BLaER1 treated with 17β-estradiol and CSF1 and Interleukin-3, amounts not matched to agents 10 nM and 100 nM (cell line): ENCODE measurements at regions not wholly inside any gene's neighbourhood (a gene's known extent, or its start where the extent isn't known, plus 50 kb on each side); places are given as distances from the start of the nearest gene placed in this dataset.

Source experiments
- H3K27ac ChIP-seq, 11 experiments: shearing (Covaris generic); formaldehyde crosslinking; 2 replicates each; pipeline ENCODE4 v1.8.1; 2022
- H3K27me3 ChIP-seq, 11 experiments: shearing (Covaris generic); formaldehyde crosslinking; 2 replicates each; pipeline ENCODE4 v1.8.1; 2022
- H3K36me3 ChIP-seq, 11 experiments: shearing (Covaris generic); formaldehyde crosslinking; 2 replicates each; pipeline ENCODE4 v1.8.1; 2022
- H3K4me1 ChIP-seq, 10 experiments: shearing (Covaris generic); formaldehyde crosslinking; 2 replicates each; pipeline ENCODE4 v1.8.1; 2022
- H3K4me2 ChIP-seq, 11 experiments: shearing (Covaris generic); formaldehyde crosslinking; 2 replicates each; pipeline ENCODE4 v1.8.1; 2022
- H3K4me3 ChIP-seq, 10 experiments: shearing (Covaris generic); formaldehyde crosslinking; 2 replicates each; pipeline ENCODE4 v1.8.1; 2022
- H3K9ac ChIP-seq, 11 experiments: shearing (Covaris generic); formaldehyde crosslinking; 2 replicates each; pipeline ENCODE4 v1.8.1; 2022
- H3K9me3 ChIP-seq, 11 experiments: shearing (Covaris generic); formaldehyde crosslinking; replicated peaks in 1 of 11; 2 replicates each; pipeline ENCODE4 v1.8.1; 2022
- H4K20me1 ChIP-seq, 11 experiments: shearing (Covaris generic); formaldehyde crosslinking; 2 replicates each; pipeline ENCODE4 v1.8.1; 2022
- Cebpa-rat ChIP-seq, 11 experiments: shearing (Covaris generic); IDR thresholded peaks; 2 replicates each; pipeline ENCODE4 v1.8.1; 2022

GRCh38 chr2:120852200-120852815 is 116.6 kb downstream of the GLI2 start:
- Histone ChIP-seq H4K20me1 (no peaks in the 10 kb centered on the region), H3K36me3 (no peaks in the 10 kb centered on the region), H3K4me1 (peaks cover 0 to 34% (median 25%) of the 10 kb centered on the region in 10 experiments; a peak in 16 of 20 replicates), H3K4me2 (no peak overlapping the region), H3K9ac (no peak overlapping the region), H3K27me3 (no peaks in the 10 kb centered on the region), H3K4me3 (no peak overlapping the region), H3K27ac (no peak overlapping the region), H3K9me3 (peaks cover 6 to 23% (median 18%) of the 10 kb centered on the region in 11 experiments; a peak in 21 of 22 replicates)
- TF ChIP-seq Cebpa-rat (IDR thresholded peaks at IDR 0.05) = no peak

GRCh38 chr2:120853306-120854013 is 117.8 kb downstream of the GLI2 start:
- H4K20me1 ChIP-seq = no peaks in the 10 kb centered on the region
- H3K9ac ChIP-seq = no peak overlapping the region
- H3K4me2 ChIP-seq = peak overlapping the region in 2 of 11 experiments; percentile 64 to 78; a peak in 3 of 22 replicates
- H3K4me3 ChIP-seq = no peak overlapping the region
- H3K9me3 ChIP-seq = peaks cover 6 to 20% (median 16%) of the 10 kb centered on the region in 11 experiments; a peak in 21 of 22 replicates
- TF ChIP-seq Cebpa-rat (IDR thresholded peaks at IDR 0.05) = no peak
- no peaks in the 10 kb centered on the region for H3K27me3 ChIP-seq
- H3K27ac ChIP-seq = no peak overlapping the region
- H3K36me3 ChIP-seq = no peaks in the 10 kb centered on the region
- peaks cover 0 to 34% (median 25%) of the 10 kb centered on the region in 10 experiments; a peak in 16 of 20 replicates for H3K4me1 ChIP-seq

GRCh38 chr2:120854014-120854620 is 118.4 kb downstream of the GLI2 start:
- Histone ChIP-seq H3K9me3 (peaks cover 5 to 15% (median 10%) of the 10 kb centered on the region in 11 experiments; a peak in 21 of 22 replicates), H3K9ac (no peak overlapping the region), H3K27ac (no peak overlapping the region), H4K20me1 (no peaks in the 10 kb centered on the region), H3K4me2 (peak overlapping the region in 8 of 11 experiments; percentile 33 to 80 (median 64); a peak in 14 of 22 replicates), H3K4me1 (peaks cover 0 to 34% (median 25%) of the 10 kb centered on the region in 10 experiments; a peak in 16 of 20 replicates), H3K4me3 (no peak overlapping the region), H3K36me3 (no peaks in the 10 kb centered on the region), H3K27me3 (no peaks in the 10 kb centered on the region)
- TF ChIP-seq Cebpa-rat (IDR thresholded peaks at IDR 0.05) = no peak

- no peak overlapping the region for H3K4me3 ChIP-seq
- no peak for TF ChIP-seq Cebpa-rat (IDR thresholded peaks at IDR 0.05)
- no peaks in the 10 kb centered on the region for H3K36me3 ChIP-seq
- peaks cover 0 to 34% (median 25%) of the 10 kb centered on the region in 10 experiments; a peak in 16 of 20 replicates for H3K4me1 ChIP-seq
- H3K27ac ChIP-seq = no peak overlapping the region
- peaks cover 0 to 7% (median 2%) of the 10 kb centered on the region in 11 experiments; a peak in 12 of 22 replicates for H3K9me3 ChIP-seq
- no peaks in the 10 kb centered on the region for H3K27me3 ChIP-seq
- peak overlapping the region in 9 of 11 experiments; percentile 15 to 80 (median 64); a peak in 16 of 22 replicates for H3K4me2 ChIP-seq
- no peak overlapping the region for H3K9ac ChIP-seq
- no peaks in the 10 kb centered on the region for H4K20me1 ChIP-seq
Observed at GRCh38 chr2:120854766-120855530, 119.3 kb downstream of the GLI2 start.

GRCh38 chr2:120855855-120856405 is 120.3 kb downstream of the GLI2 start:
- H3K4me2 ChIP-seq = peak overlapping the region in 9 of 11 experiments; percentile 15 to 80 (median 64); a peak in 17 of 22 replicates
- H3K36me3 ChIP-seq = no peaks in the 10 kb centered on the region
- peaks cover 0 to 34% (median 25%) of the 10 kb centered on the region in 10 experiments; a peak in 16 of 20 replicates for H3K4me1 ChIP-seq
- H3K9ac ChIP-seq = no peak overlapping the region
- H3K4me3 ChIP-seq = no peak overlapping the region
- no peaks in the 10 kb centered on the region for H4K20me1 ChIP-seq
- no peak for TF ChIP-seq Cebpa-rat (IDR thresholded peaks at IDR 0.05)
- H3K27ac ChIP-seq = no peak overlapping the region
- H3K9me3 ChIP-seq = no peaks in the 10 kb centered on the region
- no peaks in the 10 kb centered on the region for H3K27me3 ChIP-seq

GRCh38 chr2:120856421-120856862 is 120.8 kb downstream of the GLI2 start:
- Histone ChIP-seq H4K20me1 (no peaks in the 10 kb centered on the region), H3K4me1 (peaks cover 0 to 34% (median 25%) of the 10 kb centered on the region in 10 experiments; a peak in 16 of 20 replicates), H3K4me2 (peak overlapping the region in 8 of 11 experiments; percentile 33 to 80 (median 64); a peak in 11 of 22 replicates), H3K9ac (no peak overlapping the region), H3K4me3 (no peak overlapping the region), H3K27ac (no peak overlapping the region), H3K36me3 (no peaks in the 10 kb centered on the region), H3K9me3 (no peaks in the 10 kb centered on the region), H3K27me3 (no peaks in the 10 kb centered on the region)
- TF ChIP-seq Cebpa-rat (IDR thresholded peaks at IDR 0.05) = no peak

- TF ChIP-seq Cebpa-rat (IDR thresholded peaks at IDR 0.05) = no peak
- Histone ChIP-seq H4K20me1 (no peaks in the 10 kb centered on the region; a peak in 1 of 22 replicates), H3K36me3 (no peaks in the 10 kb centered on the region), H3K4me2 (no peak overlapping the region), H3K4me3 (no peak overlapping the region), H3K9ac (no peak overlapping the region), H3K9me3 (no peaks in the 10 kb centered on the region), H3K27me3 (no peaks in the 10 kb centered on the region), H3K4me1 (peaks cover 0 to 34% (median 25%) of the 10 kb centered on the region in 10 experiments; a peak in 16 of 20 replicates), H3K27ac (no peak overlapping the region)
Observed at GRCh38 chr2:120857422-120857821, 121.8 kb downstream of the GLI2 start.

GRCh38 chr2:120857931-120858330 is 122.3 kb downstream of the GLI2 start:
- no peaks in the 10 kb centered on the region for H3K9me3 ChIP-seq
- TF ChIP-seq Cebpa-rat (IDR thresholded peaks at IDR 0.05) = no peak
- no peak overlapping the region for H3K27ac ChIP-seq
- no peak overlapping the region for H3K4me2 ChIP-seq
- no peak overlapping the region for H3K4me3 ChIP-seq
- no peaks in the 10 kb centered on the region for H3K36me3 ChIP-seq
- no peaks in the 10 kb centered on the region; a peak in 1 of 22 replicates for H4K20me1 ChIP-seq
- H3K4me1 ChIP-seq = peaks cover 0 to 34% (median 25%) of the 10 kb centered on the region in 10 experiments; a peak in 16 of 20 replicates
- H3K27me3 ChIP-seq = no peaks in the 10 kb centered on the region
- H3K9ac ChIP-seq = no peak overlapping the region
